HG03565 (cell line): ENCODE measurements at regions not wholly inside any gene's neighbourhood (a gene's known extent, or its start where the extent isn't known, plus 50 kb on each side); places are given as distances from the start of the nearest gene placed in this dataset.
"Not testable (repeated sequence)": the region's sequence is repeated elsewhere in the genome, so short reads cannot be mapped to it uniquely, and the experiment has no call there.

ENCODE experiments used
- ATAC-seq: cut with Tn5 transposase; IDR thresholded peaks from one replicate; pipeline ENCODE4 v1.9.1; 2021; ENCODE audit warnings: mild to moderate bottlenecking, moderate library complexity; ENCODE audit not compliant: unreplicated experiment

DNA sequence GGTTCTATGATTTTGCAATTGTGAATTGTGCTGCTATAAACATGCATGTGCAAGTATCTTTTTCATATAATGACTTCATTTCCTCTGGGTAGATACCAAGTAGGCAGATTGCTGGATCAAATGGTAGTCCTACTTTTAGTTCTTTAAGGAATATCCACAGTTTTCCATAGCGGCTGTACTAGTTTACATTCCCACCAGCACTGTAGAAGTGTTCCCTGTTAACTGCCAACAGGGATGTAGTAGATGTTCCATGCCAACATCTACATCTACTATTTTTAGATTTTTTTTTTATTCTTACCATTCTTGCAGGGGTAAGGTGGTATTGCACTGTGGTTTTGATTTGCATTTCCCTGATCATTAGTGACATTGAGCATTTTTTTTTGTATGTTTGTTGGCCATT, 100.5 kb upstream of the SGCD start:
- ATAC-seq: not testable (repeated sequence)

- ATAC-seq: no peak
Observed at GRCh38 chr5:156230887-156231286, 96.1 kb upstream of the SGCD start.

DNA sequence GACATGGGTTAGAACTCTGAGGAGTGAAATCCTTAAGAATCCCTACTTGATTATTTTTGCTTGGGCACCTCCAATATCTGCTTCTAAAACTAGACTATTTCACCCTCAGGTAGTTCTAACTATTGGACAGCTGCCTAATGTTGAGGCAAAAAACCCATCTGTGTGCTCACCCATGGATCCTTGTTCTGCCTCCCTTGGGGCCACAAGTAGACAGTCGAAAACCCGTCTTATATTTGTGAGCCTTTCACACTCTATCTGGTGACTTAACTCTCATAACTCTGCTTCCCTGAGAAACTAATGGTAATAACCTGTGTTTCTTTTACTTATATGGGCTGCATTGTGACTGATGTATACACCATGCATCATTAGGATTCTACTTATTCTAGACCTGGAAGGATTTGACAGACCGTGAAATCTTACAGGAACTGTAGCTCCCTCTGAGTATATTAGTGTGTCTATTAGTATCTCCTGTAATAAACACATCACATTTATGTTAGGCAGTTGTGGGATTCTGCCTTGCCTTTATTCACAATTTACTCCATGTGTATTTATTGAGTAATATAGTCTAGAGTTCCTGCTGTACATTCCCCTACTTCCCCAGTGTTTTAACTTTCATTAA, 94.6 kb upstream of the SGCD start:
- ATAC-seq: no peak

GRCh38 chr5:156237361-156237760, 89.6 kb upstream of the SGCD start:
- ATAC-seq: peak; percentile 59

- no peak for ATAC-seq
Observed at GRCh38 chr5:156239800-156240199, 87.2 kb upstream of the SGCD start.

DNA sequence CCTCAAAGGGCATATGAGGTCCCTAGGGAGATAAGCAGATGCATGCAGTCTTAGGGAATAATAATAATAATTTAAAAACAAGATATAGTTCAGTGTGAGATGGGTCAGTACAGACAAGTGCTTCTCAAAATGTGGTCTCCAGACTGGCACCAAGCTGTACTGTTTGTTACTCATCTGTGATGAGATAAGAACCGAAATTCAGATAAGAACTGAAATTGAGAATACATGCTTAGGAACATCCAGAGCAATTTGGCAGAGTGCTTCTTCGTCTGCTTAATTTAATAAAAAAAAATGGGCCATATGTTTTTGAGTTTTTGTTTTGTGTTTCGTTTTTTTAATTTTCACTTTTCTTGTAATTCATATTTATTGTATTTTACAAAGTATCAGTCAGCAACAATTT, 86.5 kb upstream of the SGCD start:
- no peak for ATAC-seq

- no peak for ATAC-seq
Observed at GRCh38 chr5:156241266-156241665, 85.7 kb upstream of the SGCD start.

DNA sequence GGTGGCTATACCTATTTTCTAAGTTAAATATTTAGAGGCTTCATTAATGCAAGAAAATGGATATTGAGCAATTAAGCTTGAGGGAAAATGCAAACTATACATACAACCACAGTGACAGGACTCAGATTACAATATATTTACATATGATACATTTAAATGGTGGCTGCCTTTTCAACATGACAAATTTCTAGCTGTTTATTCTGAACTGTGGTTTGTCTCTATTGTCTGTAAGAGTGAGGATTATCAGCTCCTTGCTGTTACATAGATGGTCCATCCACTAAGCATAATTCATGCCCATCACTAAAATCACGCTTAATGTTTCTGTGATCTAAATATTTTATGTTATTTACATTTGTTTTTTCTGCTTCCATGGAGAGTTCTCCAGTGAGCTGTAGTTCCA, 81.1 kb upstream of the SGCD start:
- no peak for ATAC-seq

GRCh38 chr5:156251076-156251475, 75.9 kb upstream of the SGCD start:
- no peak for ATAC-seq

DNA sequence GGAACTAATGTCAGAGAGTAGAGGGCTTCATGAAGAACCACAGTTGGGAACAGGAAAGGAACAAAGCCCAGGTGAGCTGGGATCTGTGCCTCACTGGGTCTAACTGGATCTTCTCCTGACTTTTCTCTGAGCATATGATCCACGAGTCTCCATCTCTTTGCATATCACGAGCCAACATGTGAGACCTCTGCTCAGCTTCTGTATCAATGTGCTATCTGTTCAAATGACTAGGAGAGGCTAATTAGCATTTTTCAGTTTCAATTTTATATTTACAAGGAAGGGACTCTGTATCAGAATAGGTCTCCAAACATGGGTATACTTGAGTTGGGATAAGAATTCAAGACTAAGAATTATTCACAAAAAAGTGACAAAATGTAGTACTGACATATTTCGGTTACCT, 73.8 kb upstream of the SGCD start:
- no peak for ATAC-seq

DNA sequence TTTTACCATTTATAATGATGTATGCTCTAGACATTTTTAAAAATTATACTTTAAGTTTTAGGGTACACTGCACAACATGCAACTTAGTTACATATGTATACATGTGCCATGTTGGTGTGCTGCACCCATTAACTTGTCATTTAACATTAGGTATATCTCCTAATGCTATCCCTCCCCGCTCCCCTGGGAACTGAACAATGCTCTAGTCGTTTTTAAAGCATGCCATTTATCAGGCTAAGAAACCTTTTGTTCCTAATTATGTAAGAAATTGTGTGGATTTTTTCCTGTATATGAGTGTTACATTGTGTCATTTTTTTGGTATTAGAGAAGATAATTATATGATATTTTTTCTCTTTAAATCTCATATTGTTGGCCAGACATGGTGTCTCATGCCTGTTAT, 72.8 kb upstream of the SGCD start:
- ATAC-seq: no peak

DNA sequence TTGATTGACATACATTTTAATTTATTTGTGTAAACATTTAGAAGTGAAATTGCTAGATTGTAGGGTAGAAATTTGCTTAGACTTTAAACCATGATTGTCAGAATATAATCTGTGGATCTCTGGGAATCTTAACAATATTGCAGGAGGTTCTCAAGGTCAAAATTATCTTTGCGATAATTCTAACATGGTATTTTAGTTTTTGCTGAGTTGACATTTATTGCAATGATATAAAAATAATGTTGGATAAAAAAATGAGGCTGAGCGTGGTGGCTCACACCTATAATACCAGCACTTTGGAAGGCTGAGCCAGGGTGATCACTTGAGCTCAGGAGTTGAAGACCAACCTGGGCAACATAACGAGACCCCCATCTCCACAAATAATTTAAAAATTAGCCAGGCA, 70.3 kb upstream of the SGCD start:
- no peak for ATAC-seq

GRCh38 chr5:156258934-156259333, 68.0 kb upstream of the SGCD start:
- ATAC-seq: no peak

GRCh38 chr5:156259618-156260017, 67.3 kb upstream of the SGCD start:
- no peak for ATAC-seq

DNA sequence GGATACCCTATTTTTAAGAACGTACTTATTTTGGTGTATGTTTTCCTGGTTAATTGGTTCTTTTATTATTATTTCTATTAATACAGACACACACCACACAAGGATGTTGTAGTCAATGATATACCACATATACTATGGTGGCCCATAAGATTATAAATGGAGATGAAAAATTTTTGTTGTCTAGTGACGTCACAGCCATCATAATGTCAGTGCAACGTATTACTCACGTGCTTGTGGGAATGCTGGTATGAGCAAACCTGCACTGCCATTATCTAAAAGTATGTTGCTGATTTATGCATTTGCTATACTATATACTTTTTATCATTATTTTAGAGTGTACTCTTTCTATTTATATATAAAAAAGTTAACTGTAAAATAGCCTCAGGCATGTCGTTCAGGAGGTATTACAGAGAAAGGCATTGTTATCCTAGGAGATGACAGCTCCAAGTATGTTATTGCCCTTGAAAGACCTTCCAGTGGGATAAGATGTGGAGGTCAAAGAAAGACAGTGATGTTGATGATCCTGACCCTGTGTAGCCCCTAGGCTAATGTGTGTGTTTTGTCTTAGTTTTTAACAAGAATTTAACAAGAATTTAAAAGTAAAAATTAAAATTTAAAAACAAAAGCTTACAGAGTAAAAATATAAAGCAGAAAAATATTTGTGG, 65.6 kb upstream of the SGCD start:
- ATAC-seq: no peak

- no peak for ATAC-seq
Observed at GRCh38 chr5:156271569-156271968, 55.4 kb upstream of the SGCD start.

DNA sequence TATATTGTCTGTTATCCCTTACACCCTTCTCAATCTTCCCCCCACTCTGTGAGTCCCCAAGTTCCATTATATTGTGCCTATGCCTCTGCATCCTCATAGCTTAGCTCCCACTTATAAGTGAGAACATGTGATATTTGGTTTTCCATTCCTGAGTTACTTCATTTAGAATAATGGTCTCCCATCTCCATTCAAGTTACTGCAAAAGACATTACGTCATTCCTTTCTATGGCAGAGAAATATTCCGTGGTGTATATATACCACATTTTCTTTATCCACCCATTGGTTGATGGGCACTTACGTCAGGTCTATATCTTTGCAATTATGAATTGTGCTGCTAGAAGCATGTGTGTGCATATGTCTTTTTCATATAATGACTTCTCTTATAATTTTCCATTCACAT, 54.8 kb upstream of the SGCD start:
- ATAC-seq: no peak

DNA sequence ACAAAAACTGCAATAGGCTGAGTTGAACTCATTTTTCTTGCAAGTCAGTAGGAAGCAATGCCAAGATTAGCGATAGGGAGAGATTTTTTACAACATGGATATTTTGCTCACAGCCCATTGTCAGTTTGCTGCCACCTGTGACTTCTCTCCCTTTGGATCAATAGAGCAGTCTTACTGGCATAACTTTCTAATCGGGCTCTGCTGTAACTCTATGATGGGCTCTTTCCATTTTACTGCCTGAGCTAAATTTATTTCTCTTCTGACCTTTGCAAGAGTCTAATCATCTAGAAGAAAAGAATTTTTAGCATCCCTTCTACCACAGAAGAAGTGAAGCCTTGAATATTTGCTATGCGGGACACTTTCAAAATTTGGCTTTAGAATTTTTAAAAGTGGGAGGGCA, 53.6 kb upstream of the SGCD start:
- ATAC-seq: no peak

DNA sequence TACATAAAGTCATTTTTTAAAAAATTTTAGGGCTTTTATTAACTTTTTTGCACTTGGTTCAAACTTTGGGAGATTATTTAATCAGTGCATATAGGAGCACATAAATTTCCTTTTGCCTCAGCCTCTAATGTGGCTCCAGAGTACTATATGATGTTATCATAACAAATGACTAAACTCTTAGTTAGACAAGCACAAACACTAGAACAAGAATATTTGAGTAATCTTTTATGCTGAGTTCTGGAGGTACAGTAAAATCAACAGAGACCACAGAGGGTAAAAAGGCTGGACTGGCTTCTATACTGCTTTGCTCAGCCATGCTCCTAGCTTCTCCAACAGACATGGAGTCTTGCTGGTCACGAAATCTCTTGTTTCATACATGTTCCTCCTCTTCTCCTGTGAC, 52.5 kb upstream of the SGCD start:
- no peak for ATAC-seq
